ENCODE measurements at regions not wholly inside any gene's neighbourhood (a gene's known extent, or its start where the extent isn't known, plus 50 kb on each side); places are given as distances from the start of the nearest gene placed in this dataset.
"Not testable (repeated sequence)": the region's sequence is repeated elsewhere in the genome, so short reads cannot be mapped to it uniquely, and the experiment has no call there.

DNA sequence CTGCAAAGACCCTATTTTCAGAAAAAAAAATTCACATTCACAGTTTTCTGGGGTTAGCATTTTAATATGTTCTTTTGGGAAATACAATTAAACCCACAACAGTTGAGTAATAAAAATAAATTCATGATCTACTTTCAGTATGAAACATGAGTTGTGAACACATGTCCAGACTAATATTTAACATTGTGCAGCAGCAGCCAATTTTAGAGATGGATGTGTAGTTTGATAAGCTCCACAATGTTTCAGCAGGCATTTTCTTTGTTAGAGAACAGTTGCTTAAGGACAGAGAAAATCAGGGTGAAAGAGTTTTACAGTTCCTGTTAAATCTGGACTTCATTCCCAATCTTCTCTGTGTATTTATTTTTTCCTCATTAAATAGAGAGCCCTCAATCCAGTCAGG lies 519.5 kb downstream of the PIK3C3 start:
- no peak for DNase-seq (ENCODE audit: low spot score)

- DNase-seq (ENCODE audit: low spot score) = no peak
Measured at GRCh38 chr18:42475157-42475556, 520.1 kb downstream of the PIK3C3 start.

- no peak for DNase-seq (ENCODE audit: low spot score)
Measured at GRCh38 chr18:42477267-42477666, 522.2 kb downstream of the PIK3C3 start.

GRCh38 chr18:42480441-42480840 lies 525.4 kb downstream of the PIK3C3 start:
- no peak for DNase-seq (ENCODE audit: low spot score)

GRCh38 chr18:42484648-42485047 lies 529.6 kb downstream of the PIK3C3 start:
- DNase-seq (ENCODE audit: low spot score) = no peak

- DNase-seq (ENCODE audit: low spot score) = no peak
Measured at GRCh38 chr18:42486271-42486670, 531.2 kb downstream of the PIK3C3 start.

DNA sequence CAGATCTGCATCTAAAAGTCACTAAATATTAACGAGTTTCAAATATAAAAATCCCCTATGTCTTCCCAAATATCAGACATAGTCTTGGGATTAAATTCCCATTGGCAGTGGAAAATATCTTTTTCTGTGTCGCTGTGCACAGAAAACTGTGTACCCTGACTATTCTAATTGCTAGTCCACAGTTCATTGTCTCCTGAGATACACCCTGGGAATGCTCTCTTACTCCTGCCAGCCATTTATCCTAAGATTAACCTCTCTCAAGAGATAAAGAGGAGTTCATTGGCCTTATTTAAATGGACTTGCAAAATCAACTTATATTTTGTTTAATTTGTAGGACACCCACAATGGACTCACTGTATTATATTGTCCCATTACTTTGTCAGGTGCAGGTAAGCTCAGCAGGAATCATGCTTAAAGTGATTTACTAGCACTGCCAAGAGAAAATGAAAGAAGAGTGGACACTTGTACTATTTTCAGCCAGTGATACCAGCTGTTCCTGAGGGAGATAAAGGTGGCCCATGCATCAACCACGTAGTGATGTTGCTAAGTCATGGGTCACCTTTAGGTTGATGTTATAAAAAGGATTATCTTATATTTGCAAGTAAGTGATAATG lies 553.8 kb downstream of the PIK3C3 start:
- DNase-seq (ENCODE audit: low spot score) = no peak

- DNase-seq (ENCODE audit: low spot score) = no peak
Measured at GRCh38 chr18:42509750-42510415, 554.8 kb downstream of the PIK3C3 start.

GRCh38 chr18:42510540-42510939 lies 555.5 kb downstream of the PIK3C3 start:
- no peak for DNase-seq (ENCODE audit: low spot score)

- DNase-seq (ENCODE audit: low spot score) = no peak
Measured at GRCh38 chr18:42513441-42513840, 558.4 kb downstream of the PIK3C3 start.

- DNase-seq (ENCODE audit: low spot score) = no peak
Measured at GRCh38 chr18:42514512-42514911, 559.5 kb downstream of the PIK3C3 start.

- no peak for DNase-seq (ENCODE audit: low spot score)
Measured at GRCh38 chr18:42517896-42518295, 562.9 kb downstream of the PIK3C3 start.

DNA sequence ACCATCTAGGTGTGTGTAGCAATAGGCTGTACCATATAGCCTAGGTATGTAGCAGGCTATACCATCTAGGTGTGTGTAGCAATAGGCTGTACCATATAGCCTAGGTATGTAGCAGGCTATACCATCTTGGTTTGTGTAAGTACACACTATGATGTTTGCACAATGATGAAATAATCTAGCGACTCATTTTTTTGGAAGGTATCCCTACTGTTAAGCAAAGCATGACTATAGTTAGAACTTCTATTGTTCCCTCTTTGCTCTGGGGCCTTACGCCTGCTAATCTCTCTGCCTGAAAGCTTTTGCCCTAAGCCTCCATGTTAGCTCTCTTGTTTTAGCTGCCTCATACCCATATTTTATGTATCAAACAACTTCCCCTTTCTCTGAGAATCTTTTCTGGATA lies 563.3 kb downstream of the PIK3C3 start:
- DNase-seq (ENCODE audit: low spot score) = not testable (repeated sequence)

DNA sequence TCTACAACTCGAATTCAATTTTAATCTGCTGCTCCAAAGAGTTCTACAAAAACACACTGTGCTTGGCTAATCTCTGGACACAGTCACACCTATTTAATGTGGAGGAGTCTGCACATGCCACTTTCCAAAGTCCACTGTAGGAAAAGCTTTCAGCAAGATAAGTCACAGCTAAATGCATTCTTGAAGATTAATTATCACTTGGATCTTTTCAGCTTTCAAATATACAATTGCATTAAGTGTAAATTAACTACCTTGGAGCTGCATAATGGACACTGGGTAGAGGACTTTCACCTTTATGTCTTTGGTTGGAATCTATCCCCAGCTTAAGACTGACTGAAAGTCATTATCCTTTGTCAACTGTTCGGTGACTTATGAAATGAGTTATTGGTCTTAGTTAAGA lies 565.1 kb downstream of the PIK3C3 start:
- DNase-seq (ENCODE audit: low spot score) = no peak

DNA sequence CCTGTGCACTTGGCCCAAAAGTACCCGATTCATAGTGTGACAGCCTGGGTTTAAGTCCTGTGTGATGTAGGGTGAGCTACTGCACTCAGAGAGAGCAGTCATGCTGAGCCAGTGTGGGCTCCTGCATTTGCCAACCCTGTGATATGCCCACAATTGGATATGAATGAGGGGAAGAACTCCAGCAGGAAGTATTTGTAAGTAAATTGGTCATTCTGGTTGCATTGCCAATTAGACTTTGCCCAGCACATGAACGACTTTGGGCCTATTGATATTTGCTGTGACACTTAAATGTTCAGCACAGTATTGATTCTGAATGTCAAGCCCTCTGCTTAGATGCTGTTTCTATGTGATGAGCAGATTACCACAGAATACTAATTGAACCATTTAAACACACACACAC lies 570.9 kb downstream of the PIK3C3 start:
- DNase-seq (ENCODE audit: low spot score) = no peak

- DNase-seq (ENCODE audit: low spot score) = no peak
Measured at GRCh38 chr18:42527766-42528165, 572.7 kb downstream of the PIK3C3 start.

DNA sequence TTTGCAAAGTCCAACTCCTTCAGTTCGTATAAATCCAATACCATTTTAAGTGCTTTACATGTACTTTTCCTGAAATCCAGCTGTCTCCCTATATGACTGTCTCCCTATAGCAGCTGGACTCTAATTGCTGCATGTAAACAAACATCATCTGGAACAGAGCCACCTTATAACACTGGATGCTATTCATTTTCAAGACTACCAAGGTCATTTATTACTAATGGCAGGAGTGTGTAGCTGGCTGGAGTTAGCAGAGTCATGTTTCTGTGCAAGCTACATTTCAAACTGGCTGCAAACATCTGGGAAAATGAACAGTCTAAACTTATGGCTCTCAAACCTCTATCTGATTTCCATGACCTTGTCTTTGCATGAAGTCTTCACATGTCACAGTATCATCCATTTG lies 575.2 kb downstream of the PIK3C3 start:
- DNase-seq (ENCODE audit: low spot score) = no peak

- no peak for DNase-seq (ENCODE audit: low spot score)
Measured at GRCh38 chr18:42532119-42532518, 577.1 kb downstream of the PIK3C3 start.

GRCh38 chr18:42533009-42533575 lies 578.1 kb downstream of the PIK3C3 start:
- DNase-seq (ENCODE audit: low spot score) = no peak

GRCh38 chr18:42533616-42534015 lies 578.6 kb downstream of the PIK3C3 start:
- no peak for DNase-seq (ENCODE audit: low spot score)

DNA sequence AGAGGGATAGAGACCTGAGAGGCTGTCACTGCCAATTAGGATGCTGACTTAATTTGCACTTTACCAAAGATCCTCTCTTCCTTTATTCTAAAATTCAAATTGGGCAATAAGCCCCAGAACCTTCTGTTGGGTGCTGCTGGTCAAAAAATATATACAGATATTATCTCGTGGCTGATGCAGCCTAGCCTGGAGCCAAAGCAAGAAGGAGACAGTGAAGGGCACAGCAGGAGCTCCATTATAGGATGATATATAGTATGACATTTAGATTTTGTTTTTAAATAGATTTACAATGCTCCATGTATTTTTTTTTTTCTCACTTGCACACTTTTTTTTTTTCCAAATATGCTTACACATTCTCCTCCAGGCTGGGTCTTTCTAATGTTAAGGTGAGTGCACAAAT lies 579.3 kb downstream of the PIK3C3 start:
- no peak for DNase-seq (ENCODE audit: low spot score)

- DNase-seq (ENCODE audit: low spot score) = no peak
Measured at GRCh38 chr18:42536442-42536841, 579.0 kb downstream of the RIT2 start.

GRCh38 chr18:42537291-42537690 lies 578.2 kb downstream of the RIT2 start:
- DNase-seq (ENCODE audit: low spot score) = no peak

DNA sequence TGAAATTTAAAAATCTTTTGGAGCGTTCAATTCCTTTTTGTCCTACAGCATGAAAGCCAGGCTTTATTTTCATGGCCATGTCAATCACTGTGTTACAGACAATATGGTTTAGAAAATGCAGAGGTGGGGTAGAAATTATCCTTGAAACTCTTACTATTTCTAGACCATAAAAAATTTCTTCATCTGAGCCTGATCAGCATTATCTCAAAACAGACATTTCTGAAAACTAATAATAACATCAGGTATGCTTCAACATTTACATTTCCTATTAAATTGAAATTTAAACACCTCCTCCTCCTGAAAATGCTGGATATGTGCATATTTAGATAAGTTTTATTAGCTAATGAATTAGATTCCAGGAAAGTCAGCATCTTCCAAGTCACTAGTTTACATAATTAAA lies 570.6 kb downstream of the RIT2 start:
- no peak for DNase-seq (ENCODE audit: low spot score)

Measured in AG08396 (cell line).